GM13976 (cell line): ENCODE measurements at regions not wholly inside any gene's neighbourhood (a gene's known extent, or its start where the extent isn't known, plus 50 kb on each side); places are given as distances from the start of the nearest gene placed in this dataset.

Experiments used
- DNase-seq: peaks from one replicate; pipeline ENCODE4 v3.0.0; 2012; ENCODE audit warnings: low spot score
- CTCF ChIP-seq: IDR thresholded peaks from 2 replicates; pipeline ENCODE4 v1.5.1; 2012; ENCODE audit warnings: borderline replicate concordance, mild to moderate bottlenecking; ENCODE audit not compliant: insufficient read depth; ENCODE audit errors: extremely low read depth, missing control alignments, control extremely low read depth
- in situ Hi-C: fragments of 300-500 bp; cut with MboI; formaldehyde crosslinking; loops from one replicate; pipeline ENCODE4 v1.12.0; 2022; ENCODE audit warnings: low sequenced_read_pairs, mixed read lengths, inconsistent platforms; ENCODE audit not compliant: unreplicated experiment

- no peak for TF ChIP-seq CTCF
- in situ Hi-C loops, result no loop called here
- no peak for DNase-seq
Measured at GRCh38 chr16:86870380-86870779, 292.0 kb downstream of the FOXL1 start.

GRCh38 chr16:86872131-86872530, 293.8 kb downstream of the FOXL1 start:
- in situ Hi-C loops, result no loop called here
- no peak for DNase-seq
- no peak for TF ChIP-seq CTCF

- TF ChIP-seq CTCF, result no peak
- in situ Hi-C loops, result no loop called here
- DNase-seq, result no peak
Measured at GRCh38 chr16:86872833-86873232, 294.5 kb downstream of the FOXL1 start.

GRCh38 chr16:86874141-86874540, 295.8 kb downstream of the FOXL1 start:
- TF ChIP-seq CTCF, result peak; percentile 53
- in situ Hi-C loops, result no loop called here
- peak; percentile 54 for DNase-seq

GRCh38 chr16:86876499-86876898, 298.1 kb downstream of the FOXL1 start:
- TF ChIP-seq CTCF, result no peak
- in situ Hi-C loops, result no loop called here
- DNase-seq, result no peak

- TF ChIP-seq CTCF, result no peak
- in situ Hi-C loops, result no loop called here
- DNase-seq, result no peak
Measured at GRCh38 chr16:86877108-86877507, 298.8 kb downstream of the FOXL1 start.

- in situ Hi-C loops, result no loop called here
- DNase-seq, result no peak
- TF ChIP-seq CTCF, result no peak
Measured at GRCh38 chr16:86877835-86878234, 299.5 kb downstream of the FOXL1 start.
